K562 (cell line): ENCODE measurements at regions not wholly inside any gene's neighbourhood (a gene's known extent, or its start where the extent isn't known, plus 50 kb on each side); places are given as distances from the start of the nearest gene placed in this dataset.

Source experiments
- ERF ChIP-seq: fragments of 450-650 bp; formaldehyde crosslinking; IDR thresholded peaks from 2 replicates; pipeline ENCODE4 v1.4.0; 2020; ENCODE audit warnings: mild to moderate bottlenecking, mixed read lengths
- SIN3B ChIP-seq: fragments of 450-650 bp; IDR thresholded peaks from 2 replicates; pipeline ENCODE4 v1.6.1; 2017; ENCODE audit warnings: low read depth, mild to moderate bottlenecking, moderate library complexity
- SRSF7 ChIP-seq: fragments of 200-400 bp; formaldehyde crosslinking; optimal IDR thresholded peaks from 2 replicates; pipeline ENCODE3; 2017; ENCODE audit warnings: mild to moderate bottlenecking, low read depth, low read length
- TEAD2 ChIP-seq: fragments of 450-650 bp; IDR thresholded peaks from 2 replicates; pipeline ENCODE4 v1.6.1; 2016; ENCODE audit warnings: missing genetic modification characterization, control low read depth, missing compliant biosample characterization
- ZBTB17 ChIP-seq: fragments of 450-650 bp; formaldehyde crosslinking; IDR thresholded peaks from 2 replicates; pipeline ENCODE4 v1.4.0; 2020; ENCODE audit warnings: mild to moderate bottlenecking
- ZFP36 ChIP-seq: fragments of 150-350 bp; IDR thresholded peaks from 2 replicates; pipeline ENCODE4 v1.6.1; 2018; ENCODE audit warnings: low read length, low read depth; ENCODE audit not compliant: partially characterized antibody
- ZNF232 ChIP-seq: sonication (generic); formaldehyde crosslinking; IDR thresholded peaks from 2 replicates; pipeline ENCODE4 v1.8.0; 2022; ENCODE audit warnings: mild to moderate bottlenecking, missing genetic modification reagents
- TF ChIP-seq, protein P1 (sequence below): fragments of 200-400 bp; formaldehyde crosslinking; IDR thresholded peaks from 2 replicates; pipeline ENCODE4 v1.6.1; 2017; ENCODE audit warnings: mild to moderate bottlenecking, low read depth, low read length, moderate library complexity
- TF ChIP-seq, protein P2 (sequence below): fragments of 450-650 bp; conservative IDR thresholded peaks from 2 replicates; pipeline ENCODE4 v1.6.1; 2016; ENCODE audit warnings: missing genetic modification characterization, low read depth, mild to moderate bottlenecking, missing compliant biosample characterization, moderate library complexity
- TF ChIP-seq, protein P3 (sequence below): fragments of 450-650 bp; IDR thresholded peaks from 2 replicates; pipeline ENCODE4 v1.6.1; 2018; ENCODE audit not compliant: partially characterized antibody

DNA sequence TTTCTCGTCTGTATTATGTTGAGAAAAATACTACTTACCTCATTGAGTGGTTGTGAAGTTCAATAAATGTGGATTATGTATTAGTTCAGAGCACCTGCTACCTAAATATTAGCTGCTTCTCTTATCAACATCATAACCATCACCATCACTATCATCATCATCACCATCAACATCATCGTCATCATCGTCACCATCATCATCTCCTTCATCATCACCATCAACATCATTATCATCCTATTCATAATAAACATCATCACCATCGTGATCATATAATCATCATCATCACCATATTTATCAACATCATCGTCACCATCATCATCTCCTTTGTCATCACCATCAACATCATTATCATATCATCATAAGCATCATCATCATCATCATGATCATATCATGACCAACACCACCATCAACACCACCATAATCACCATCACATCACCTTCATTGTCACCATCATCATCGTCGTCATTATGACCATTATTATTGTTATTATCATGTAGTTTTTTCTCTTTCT, 181.0 kb upstream of the ADCY2 start:
- TF ChIP-seq ZNF232 (CRISPR knock-in tag) (no peak), SIN3B (no peak), SRSF7 (no peak), ERF (CRISPR knock-in tag) (no peak), TEAD2 (no peak), ZBTB17 (CRISPR knock-in tag) (no peak), ZFP36 (no peak)
- TF ChIP-seq, protein P1, sequence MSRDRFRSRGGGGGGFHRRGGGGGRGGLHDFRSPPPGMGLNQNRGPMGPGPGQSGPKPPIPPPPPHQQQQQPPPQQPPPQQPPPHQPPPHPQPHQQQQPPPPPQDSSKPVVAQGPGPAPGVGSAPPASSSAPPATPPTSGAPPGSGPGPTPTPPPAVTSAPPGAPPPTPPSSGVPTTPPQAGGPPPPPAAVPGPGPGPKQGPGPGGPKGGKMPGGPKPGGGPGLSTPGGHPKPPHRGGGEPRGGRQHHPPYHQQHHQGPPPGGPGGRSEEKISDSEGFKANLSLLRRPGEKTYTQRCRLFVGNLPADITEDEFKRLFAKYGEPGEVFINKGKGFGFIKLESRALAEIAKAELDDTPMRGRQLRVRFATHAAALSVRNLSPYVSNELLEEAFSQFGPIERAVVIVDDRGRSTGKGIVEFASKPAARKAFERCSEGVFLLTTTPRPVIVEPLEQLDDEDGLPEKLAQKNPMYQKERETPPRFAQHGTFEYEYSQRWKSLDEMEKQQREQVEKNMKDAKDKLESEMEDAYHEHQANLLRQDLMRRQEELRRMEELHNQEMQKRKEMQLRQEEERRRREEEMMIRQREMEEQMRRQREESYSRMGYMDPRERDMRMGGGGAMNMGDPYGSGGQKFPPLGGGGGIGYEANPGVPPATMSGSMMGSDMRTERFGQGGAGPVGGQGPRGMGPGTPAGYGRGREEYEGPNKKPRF = no peak
- TF ChIP-seq, protein P2, sequence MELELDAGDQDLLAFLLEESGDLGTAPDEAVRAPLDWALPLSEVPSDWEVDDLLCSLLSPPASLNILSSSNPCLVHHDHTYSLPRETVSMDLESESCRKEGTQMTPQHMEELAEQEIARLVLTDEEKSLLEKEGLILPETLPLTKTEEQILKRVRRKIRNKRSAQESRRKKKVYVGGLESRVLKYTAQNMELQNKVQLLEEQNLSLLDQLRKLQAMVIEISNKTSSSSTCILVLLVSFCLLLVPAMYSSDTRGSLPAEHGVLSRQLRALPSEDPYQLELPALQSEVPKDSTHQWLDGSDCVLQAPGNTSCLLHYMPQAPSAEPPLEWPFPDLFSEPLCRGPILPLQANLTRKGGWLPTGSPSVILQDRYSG (tag) = no peak
- TF ChIP-seq, protein P3, sequence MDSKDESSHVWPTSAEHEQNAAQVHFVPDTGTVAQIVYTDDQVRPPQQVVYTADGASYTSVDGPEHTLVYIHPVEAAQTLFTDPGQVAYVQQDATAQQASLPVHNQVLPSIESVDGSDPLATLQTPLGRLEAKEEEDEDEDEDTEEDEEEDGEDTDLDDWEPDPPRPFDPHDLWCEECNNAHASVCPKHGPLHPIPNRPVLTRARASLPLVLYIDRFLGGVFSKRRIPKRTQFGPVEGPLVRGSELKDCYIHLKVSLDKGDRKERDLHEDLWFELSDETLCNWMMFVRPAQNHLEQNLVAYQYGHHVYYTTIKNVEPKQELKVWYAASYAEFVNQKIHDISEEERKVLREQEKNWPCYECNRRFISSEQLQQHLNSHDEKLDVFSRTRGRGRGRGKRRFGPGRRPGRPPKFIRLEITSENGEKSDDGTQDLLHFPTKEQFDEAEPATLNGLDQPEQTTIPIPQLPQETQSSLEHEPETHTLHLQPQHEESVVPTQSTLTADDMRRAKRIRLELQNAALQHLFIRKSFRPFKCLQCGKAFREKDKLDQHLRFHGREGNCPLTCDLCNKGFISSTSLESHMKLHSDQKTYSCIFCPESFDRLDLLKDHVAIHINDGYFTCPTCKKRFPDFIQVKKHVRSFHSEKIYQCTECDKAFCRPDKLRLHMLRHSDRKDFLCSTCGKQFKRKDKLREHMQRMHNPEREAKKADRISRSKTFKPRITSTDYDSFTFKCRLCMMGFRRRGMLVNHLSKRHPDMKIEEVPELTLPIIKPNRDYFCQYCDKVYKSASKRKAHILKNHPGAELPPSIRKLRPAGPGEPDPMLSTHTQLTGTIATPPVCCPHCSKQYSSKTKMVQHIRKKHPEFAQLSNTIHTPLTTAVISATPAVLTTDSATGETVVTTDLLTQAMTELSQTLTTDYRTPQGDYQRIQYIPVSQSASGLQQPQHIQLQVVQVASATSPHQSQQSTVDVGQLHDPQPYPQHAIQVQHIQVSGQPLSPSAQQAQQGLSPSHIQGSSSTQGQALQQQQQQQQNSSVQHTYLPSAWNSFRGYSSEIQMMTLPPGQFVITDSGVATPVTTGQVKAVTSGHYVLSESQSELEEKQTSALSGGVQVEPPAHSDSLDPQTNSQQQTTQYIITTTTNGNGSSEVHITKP = no peak
